ENCODE measurements at regions not wholly inside any gene's neighbourhood (a gene's known extent, or its start where the extent isn't known, plus 50 kb on each side); places are given as distances from the start of the nearest gene placed in this dataset.
A peak's percentile ranks its signal among the peaks of the same experiment; 100 is the strongest.

DNA sequence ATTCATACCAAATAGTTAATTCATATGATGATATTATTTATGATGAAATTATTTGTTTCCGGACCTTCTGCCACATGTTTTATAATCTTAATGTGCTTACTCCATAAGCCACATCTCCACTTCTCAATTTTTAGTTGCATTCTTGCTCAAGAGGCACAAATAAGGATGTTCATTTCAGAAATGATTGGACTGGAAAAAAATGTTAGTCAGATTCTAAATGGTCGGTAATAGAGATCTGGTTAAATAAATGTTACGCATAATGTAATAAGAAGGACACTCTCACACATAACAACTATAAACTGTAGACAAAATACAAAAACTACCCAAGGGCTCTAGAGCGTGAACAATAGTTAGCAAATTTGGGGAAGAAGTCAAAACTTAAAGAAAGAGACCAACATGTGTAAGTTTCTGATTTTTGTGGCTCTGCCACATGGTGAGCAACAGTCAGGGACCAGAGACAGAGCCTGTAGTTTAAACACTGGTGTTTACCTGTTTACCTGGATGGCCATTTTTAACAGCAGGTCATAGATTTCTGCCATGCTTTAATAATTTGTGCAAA is 554.3 kb upstream of the CLINT1 start:
- TF ChIP-seq CTCF (IDR thresholded peaks at IDR 0.05; ENCODE audit: insufficient read depth, low read depth, low read length), result no peak
- H3K4me3 ChIP-seq (ENCODE audit: low read depth, low read length), result no peak overlapping the region
- DNase-seq (ENCODE audit: low read depth), result no peak

DNA sequence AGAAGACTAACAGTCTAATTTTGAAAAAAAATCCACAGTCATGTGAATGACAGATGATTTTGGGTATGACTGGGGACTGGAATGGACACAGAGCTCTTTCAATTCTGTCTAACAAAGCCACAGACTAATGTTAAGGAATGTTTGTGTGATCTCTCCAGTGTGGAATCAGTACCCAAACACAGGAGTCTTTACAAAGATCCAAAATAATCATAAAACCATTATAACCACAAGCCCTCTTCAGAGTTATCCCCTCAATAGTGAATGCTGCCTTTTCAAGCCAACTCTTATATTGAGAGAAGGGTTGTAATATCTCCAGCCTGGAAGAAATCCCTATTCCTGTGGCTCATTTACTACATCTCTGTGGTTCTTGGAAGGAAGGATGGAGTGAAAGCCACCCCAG is 552.0 kb upstream of the CLINT1 start:
- no peak for DNase-seq (ENCODE audit: low read depth)
- TF ChIP-seq CTCF (IDR thresholded peaks at IDR 0.05; ENCODE audit: insufficient read depth, low read depth, low read length), result no peak
- no peak overlapping the region for H3K4me3 ChIP-seq (ENCODE audit: low read depth, low read length)

- H3K4me3 ChIP-seq (ENCODE audit: low read depth, low read length), result no peak overlapping the region
- no peak for DNase-seq (ENCODE audit: low read depth)
- no peak for TF ChIP-seq CTCF (IDR thresholded peaks at IDR 0.05; ENCODE audit: insufficient read depth, low read depth, low read length)
Observed at GRCh38 chr5:158409507-158409906, 550.6 kb upstream of the CLINT1 start.

DNA sequence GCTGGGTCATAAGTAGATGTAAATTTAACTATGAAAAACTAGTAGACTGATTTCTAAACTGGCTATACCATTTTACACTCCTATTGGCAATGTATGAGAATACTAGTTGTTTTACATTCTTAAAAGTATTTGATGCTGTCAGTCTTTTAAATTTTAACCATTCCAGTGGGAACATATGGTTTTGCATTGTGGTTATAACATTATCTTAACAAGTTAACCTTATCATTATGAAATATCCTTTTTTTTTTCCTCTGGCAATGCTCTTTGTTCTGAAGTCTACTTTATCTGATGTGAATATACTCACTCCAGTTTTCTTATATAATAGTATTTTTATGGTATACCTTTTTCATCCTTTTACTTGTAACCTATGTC is 548.9 kb upstream of the CLINT1 start:
- H3K4me3 ChIP-seq (ENCODE audit: low read depth, low read length), result no peak overlapping the region
- peak; percentile 29 for DNase-seq (ENCODE audit: low read depth)
- TF ChIP-seq CTCF (IDR thresholded peaks at IDR 0.05; ENCODE audit: insufficient read depth, low read depth, low read length), result no peak

DNA sequence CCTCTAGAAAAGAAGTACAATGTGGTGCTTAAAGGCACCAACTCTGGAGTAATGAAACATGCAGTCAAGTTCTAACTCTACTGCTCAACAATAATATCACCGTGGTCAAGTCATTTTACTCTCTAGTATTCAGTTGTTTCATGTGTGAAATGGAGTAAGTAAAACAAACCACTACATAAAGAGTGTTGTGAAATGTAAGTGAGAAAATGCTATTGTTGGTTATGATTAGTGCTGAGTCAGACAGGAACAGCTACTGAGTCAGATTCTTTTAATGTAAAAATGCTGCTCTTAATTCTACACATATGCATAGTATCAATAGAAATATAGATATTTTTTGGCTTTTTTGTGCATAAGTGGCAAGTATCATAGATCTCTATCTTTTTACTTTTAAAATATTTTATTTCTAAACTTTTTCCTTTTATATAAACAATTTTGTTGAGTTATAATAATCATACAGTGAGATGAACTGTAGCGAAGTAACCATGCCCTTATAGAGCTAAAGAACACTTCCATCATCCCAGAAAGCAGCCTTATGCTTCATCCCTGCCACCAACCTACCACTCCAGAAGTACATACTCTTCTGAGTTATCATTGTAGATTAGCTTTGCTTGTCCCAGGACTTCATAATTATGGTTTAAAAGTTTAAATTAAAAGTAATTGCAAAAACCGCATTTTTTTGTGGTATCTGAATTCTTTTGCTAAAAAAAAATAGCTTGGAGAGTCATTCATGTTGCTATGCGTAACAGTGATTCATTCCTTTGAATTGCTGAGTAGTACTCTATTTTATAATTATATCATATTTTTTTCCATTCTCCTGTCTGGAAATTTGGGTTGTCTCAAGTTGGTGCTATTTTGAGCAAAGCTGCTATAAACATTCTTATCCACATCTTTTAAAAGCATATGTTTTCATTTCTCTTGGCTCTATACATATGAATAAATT is 548.2 kb upstream of the CLINT1 start:
- H3K4me3 ChIP-seq (ENCODE audit: low read depth, low read length), result no peak overlapping the region
- peak; percentile 45 for DNase-seq (ENCODE audit: low read depth)
- TF ChIP-seq CTCF (IDR thresholded peaks at IDR 0.05; ENCODE audit: insufficient read depth, low read depth, low read length), result no peak

GRCh38 chr5:158398360-158399201 is 539.6 kb upstream of the CLINT1 start:
- DNase-seq (ENCODE audit: low read depth), result no peak
- no peak overlapping the region for H3K4me3 ChIP-seq (ENCODE audit: low read depth, low read length)
- no peak for TF ChIP-seq CTCF (IDR thresholded peaks at IDR 0.05; ENCODE audit: insufficient read depth, low read depth, low read length)
